ENCODE measurements at regions not wholly inside any gene's neighbourhood (a gene's known extent, or its start where the extent isn't known, plus 50 kb on each side); places are given as distances from the start of the nearest gene placed in this dataset.

DNA sequence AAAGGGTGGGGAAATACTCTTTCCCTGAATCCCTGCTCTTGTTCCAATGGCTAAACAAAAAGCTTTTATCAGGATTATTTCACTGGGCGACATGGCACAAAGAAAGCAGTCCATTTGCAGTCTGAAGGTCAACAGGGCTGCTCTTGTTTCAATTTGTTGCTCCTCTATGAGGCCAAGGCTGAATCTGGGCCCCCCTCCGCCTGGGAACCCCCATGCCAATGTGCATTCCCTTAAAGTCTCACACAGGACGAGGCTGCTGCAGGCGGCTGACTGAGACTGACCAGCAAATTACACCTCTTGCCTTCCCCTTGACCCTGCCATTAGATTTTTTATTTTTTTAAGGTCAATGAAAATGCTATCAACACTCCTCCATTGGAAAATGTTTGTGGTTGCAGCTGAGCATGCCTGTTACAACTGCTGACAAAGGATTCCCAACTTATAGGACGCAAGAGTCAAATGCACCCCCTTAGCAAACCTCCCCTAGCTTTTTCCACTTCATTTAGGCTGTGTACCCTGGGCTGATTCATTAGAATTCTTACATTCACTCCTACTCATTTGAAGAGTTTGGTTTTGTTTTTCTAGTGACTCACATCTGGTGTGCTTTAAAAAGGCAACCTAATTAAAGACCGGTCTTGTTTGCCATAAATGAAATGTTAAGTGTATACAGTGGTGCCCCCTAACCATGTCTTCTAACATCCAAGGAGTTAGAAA is 60.8 kb upstream of the ARHGEF3 start:
- H4K5ac ChIP-seq (ENCODE audit: insufficient read length, low read depth, low read length): no peak overlapping the region
- no peak overlapping the region for H2AK5ac ChIP-seq (ENCODE audit: low read depth, low read length)
- H2BK20ac ChIP-seq (ENCODE audit: low read length): no peak overlapping the region
- H3K79me1 ChIP-seq (ENCODE audit: low read depth, low read length): no peaks in the 10 kb centered on the region
- WGBS, 2 experiments (ENCODE audit: extremely low coverage in 1 of 2, insufficient coverage in 1 of 2, insufficient read length in 1 of 2, insufficient replicate concordance in 2 of 2, low coverage in 1 of 2, low lambda C conversion rate in 2 of 2, missing lambda C conversion rate in 1 of 2): 85% methylated on average over 6 of the region's 6 CpGs; no CpG with 5 or more reads in 1 of the 2 experiments
- no peak overlapping the region for H2BK15ac ChIP-seq (ENCODE audit: low read length)
- ChIA-PET POLR2A (ENCODE audit: partially characterized antibody) (no interaction called here), CTCF (ENCODE audit: partially characterized antibody) (interaction anchor here (0.8 to 3.6 kb wide), 3 partner anchors 20 to 63 kb away, joined by 3 to 11 read pairs (median 8); no protein-coding TSS in a partner anchor)
- H3K56ac ChIP-seq (replicated peaks; ENCODE audit: insufficient read length, low read depth, low read length): no peak overlapping the region
- no peaks in the 10 kb centered on the region for H3K27me3 ChIP-seq (replicated peaks in 1 of 4; ENCODE audit: control insufficient read depth in 3 of 4, extremely low read depth in 1 of 4, insufficient read depth in 3 of 4, low read length in 3 of 4)
- H3K27ac ChIP-seq (ENCODE audit: low read depth, low read length): no peak overlapping the region
- no peaks in the 10 kb centered on the region for H3K79me2 ChIP-seq (ENCODE audit: control insufficient read depth in 1 of 2, insufficient read depth in 2 of 2, low read length in 2 of 2)
- no peaks in the 10 kb centered on the region for H3K9me3 ChIP-seq (ENCODE audit: insufficient read depth in 2 of 2, low read depth in 1 of 2, low read length in 1 of 2)
- no peak overlapping the region for H4K8ac ChIP-seq (ENCODE audit: extremely low read depth, insufficient read depth, low read length)
- TF ChIP-seq POU5F1 (IDR thresholded peaks at IDR 0.05; ENCODE audit: low read depth, low read length) (no peak), NRF1 (IDR thresholded peaks at IDR 0.05; ENCODE audit: low read depth, low read length) (no peak), TAF1 (IDR thresholded peaks at IDR 0.05; ENCODE audit: low read depth, low read length) (no peak)
- H2BK5ac ChIP-seq (ENCODE audit: low read depth, low read length): no peak overlapping the region
- H4K20me1 ChIP-seq (replicated peaks in 1 of 2; ENCODE audit: control insufficient read depth in 1 of 2, insufficient read depth in 2 of 2, low read length in 2 of 2): no peaks in the 10 kb centered on the region
- no peak overlapping the region for H3K18ac ChIP-seq (ENCODE audit: extremely low read depth, low read length)
- H3K14ac ChIP-seq (ENCODE audit: insufficient read length): no peak overlapping the region
- no peak overlapping the region for H4K91ac ChIP-seq (replicated peaks; ENCODE audit: insufficient read length, low read length)
- DNase-seq (ENCODE audit: low read depth in 1 of 2, low spot score in 2 of 2) (no peak), FAIRE-seq (no peak)
- no peak overlapping the region for H3K4me3 ChIP-seq (ENCODE audit: extremely low read depth in 1 of 4, insufficient read depth in 2 of 4, low read depth in 3 of 4, low read length in 4 of 4)
- H3K4ac ChIP-seq (replicated peaks; ENCODE audit: insufficient read length, low read depth, low read length): no peak overlapping the region
- no peak overlapping the region for H3K23ac ChIP-seq (ENCODE audit: insufficient read length)
- no peak overlapping the region for H2AFZ ChIP-seq (ENCODE audit: low read length)
- no peak overlapping the region; the same call in 1 of the 2 replicates for H2BK12ac ChIP-seq (ENCODE audit: low read depth, low read length)
- H3K4me1 ChIP-seq (replicated peaks in 1 of 4; ENCODE audit: control insufficient read depth in 3 of 4, insufficient read depth in 4 of 4, low read length in 3 of 4): no peaks in the 10 kb centered on the region; a peak in 1 of 7 replicates
- H3K23me2 ChIP-seq (ENCODE audit: low read depth, low read length): no peaks in the 10 kb centered on the region
- H2BK120ac ChIP-seq (replicated peaks; ENCODE audit: low read depth, low read length): no peak overlapping the region
- no peak overlapping the region for H3K4me2 ChIP-seq (ENCODE audit: insufficient read depth in 1 of 2, low read depth in 2 of 2, low read length in 2 of 2)
- H3K9ac ChIP-seq (replicated peaks in 1 of 4; ENCODE audit: extremely low read depth in 1 of 4, low read depth in 3 of 4, low read length in 3 of 4): no peak overlapping the region
- H3K36me3 ChIP-seq (ENCODE audit: control insufficient read depth in 2 of 4, insufficient read depth in 4 of 4, low read length in 3 of 4): no peaks in the 10 kb centered on the region
